Left lobe of liver (tissue), 2 donors: ENCODE measurements at regions not wholly inside any gene's neighbourhood (a gene's known extent, or its start where the extent isn't known, plus 50 kb on each side); places are given as distances from the start of the nearest gene placed in this dataset.
A peak's percentile ranks its signal among the peaks of the same experiment; 100 is the strongest.

ENCODE experiments used
- ATAC-seq: fragments of 200-7000 bp; cut with Tn5 transposase; one replicate; pipeline ENCODE4 v1.9.1; 2020; ENCODE audit warnings: mild to moderate bottlenecking, moderate library complexity
- DNase-seq: peaks from one replicate; pipeline ENCODE4 v3.0.0-alpha.2; 2020; ENCODE audit warnings: low spot score
- donor health status: DM: no; HTN: no; CAD: no; lungs with moderate emphysema.
- donor health status: DM: no; HTN: yes; CAD: no.

DNA sequence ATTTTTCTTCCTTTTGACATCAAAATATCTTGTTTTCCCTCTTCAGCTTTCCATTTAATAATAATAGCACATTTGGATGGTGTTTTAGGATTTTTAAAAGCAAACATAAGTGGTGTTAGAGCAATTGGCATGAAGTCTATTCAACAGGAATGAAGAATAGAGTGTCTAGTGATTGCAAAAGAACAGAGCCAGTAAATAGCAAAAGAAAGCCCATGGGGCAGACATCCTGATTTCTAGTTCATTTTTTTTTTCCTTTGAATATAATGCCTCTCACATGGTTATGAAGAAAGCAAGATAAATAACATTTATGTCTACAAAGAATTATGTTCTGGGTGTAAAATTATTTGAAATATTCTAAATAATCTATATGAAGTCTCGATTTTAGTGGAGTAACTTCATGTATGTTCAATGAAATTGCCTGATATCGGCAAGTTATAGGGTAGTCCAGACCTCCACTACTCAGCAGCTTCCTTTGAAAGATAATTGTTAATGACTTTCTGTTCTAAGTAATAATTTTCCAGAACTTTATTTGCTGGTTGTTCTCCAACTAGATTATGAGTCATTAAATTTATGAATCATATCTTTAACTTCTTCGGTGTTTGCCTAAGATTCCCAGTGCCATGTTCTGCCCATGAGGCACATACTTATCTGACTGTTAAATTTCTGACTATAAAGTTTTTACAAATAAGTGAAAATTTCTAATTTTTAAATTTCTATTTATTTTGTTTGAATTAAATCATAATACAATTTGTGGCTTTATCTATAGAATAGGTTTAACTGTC, 587.9 kb downstream of the TLL1 start:
- ATAC-seq = no peak
- DNase-seq = no peak

DNA sequence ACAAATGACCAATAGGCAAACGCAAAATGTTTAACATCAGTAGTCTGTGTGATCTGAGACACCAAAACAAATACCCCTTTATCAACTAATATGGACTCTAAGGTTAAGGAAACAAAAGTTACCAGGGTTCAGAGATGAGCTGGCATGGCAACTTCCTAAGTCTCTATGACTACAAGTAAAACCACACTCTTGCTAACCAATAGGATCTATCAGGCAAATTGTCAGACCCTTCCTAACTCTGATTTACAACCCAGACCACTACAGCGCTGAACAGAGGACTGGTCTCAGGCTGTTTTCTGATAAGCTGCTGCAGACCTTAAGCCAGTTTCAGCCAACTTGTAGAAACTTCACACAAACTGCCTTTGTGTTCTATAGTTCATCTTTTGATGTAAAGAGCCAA, 608.0 kb downstream of the TLL1 start:
- no peak for ATAC-seq

DNA sequence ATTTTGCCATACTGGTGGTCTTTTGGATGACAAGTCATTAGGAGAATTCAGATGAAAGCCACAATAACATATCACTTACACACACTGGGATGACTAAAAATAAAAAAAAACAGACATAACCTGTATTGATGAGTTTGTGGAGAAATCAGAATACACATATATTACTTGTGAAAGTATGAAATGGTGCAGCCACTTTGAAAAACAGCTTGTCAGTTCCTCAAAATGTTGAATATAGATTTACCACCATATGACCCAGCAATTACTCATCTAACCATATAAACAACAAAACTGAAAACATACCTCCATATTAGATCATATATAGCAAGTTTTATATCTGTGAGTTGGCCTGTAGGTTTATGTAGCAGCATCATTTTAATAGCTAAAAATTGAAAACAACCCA, 608.7 kb downstream of the TLL1 start:
- no peak for ATAC-seq
- DNase-seq = no peak

More for the DNA sequence above, 608.0 kb downstream of the TLL1 start:
- DNase-seq = no peak

DNA sequence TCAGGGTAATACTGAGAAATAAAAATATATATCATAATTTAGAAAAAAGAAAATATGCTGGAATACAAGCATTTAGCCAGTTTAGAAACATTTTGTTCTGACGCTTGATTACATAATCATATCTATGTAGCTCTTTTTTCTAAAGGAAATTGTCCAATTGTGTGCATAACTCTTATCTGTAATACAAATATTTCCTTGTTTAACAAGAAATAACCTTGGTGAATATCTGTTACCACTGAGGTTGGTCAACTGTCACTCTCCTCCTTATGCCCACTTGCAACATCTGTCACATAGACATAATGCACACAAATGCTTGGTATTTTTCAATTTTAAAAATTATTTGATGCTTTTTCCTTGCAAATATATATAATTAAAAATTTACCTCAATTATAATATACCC, 609.7 kb downstream of the TLL1 start:
- ATAC-seq (no peak), DNase-seq (no peak)

DNA sequence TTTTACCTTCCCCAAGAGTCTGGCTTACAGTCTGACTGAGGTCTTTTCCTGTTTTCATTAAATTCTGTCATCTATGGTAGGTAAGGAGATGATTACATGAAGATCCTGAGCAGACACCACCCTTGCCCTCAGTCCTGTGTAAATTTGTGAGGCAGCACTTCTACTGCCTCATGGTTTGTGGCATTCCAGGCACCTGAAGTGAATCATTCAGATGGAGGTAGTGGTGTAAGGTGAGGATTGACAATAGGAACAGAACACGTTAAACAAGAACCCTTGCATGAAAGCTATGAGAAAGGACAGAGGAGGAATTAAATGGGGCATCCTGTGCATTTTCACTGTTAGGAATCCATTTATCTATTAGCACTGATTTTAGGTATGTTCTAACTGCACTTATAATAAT, 618.6 kb downstream of the TLL1 start:
- no peak for ATAC-seq
- DNase-seq = no peak

DNA sequence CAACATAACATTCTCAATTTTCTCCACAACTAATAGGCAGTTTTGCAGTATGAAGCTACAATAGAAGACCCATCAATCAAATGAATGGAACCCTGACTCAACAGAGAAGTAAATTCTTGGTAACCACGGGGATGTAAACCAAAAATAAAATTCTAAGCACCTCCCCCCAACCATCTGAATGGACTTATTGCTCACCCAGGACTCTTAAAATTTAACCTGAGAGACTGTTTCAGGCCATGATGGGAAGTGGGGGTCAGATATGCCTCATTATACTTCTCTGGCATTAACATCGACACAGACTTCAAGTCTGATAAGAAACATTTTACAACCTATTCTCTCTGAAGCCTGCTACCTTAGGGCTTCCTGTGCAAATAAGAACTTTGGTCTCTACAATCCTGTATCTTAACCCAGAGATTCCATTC, 620.9 kb downstream of the TLL1 start:
- ATAC-seq = no peak
- DNase-seq = no peak

DNA sequence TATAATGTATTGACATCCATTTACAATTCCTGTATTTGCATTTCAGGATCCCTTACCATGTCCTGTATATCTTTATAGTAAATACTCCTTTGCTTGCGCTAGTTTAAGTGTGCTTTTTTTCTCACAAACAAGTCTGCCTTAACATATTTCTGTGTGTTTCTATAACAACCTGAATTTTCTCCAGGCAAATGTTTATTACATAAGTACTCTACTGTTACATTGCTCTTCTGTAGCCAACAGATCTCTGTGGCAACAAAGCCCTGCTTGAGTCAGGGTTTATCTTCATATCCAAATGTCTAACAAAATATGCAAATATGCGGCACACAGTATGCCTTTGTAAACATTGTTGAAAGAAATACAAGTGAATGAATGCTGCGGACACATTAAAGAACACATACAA, 625.5 kb downstream of the TLL1 start:
- DNase-seq = no peak
- ATAC-seq = no peak

DNA sequence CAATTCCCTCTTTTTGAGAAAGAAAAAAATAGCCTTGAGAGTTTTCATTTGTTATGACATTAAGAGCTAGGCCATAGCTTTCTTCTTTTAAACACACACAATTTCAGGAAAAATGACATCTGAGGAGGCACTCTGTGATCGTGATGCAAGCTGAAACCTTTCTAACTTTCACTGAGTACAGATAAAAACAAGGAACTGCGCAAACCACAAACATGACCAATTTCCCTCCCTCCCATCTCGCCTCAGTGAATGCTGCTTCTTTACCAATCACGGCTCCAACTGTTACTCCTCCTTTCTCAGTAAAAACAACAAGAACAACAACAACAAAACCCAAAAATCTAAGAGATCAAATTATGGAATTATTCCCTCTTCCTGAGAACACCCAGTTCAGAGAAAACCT, 626.8 kb downstream of the TLL1 start:
- ATAC-seq = no peak
- DNase-seq = no peak

DNA sequence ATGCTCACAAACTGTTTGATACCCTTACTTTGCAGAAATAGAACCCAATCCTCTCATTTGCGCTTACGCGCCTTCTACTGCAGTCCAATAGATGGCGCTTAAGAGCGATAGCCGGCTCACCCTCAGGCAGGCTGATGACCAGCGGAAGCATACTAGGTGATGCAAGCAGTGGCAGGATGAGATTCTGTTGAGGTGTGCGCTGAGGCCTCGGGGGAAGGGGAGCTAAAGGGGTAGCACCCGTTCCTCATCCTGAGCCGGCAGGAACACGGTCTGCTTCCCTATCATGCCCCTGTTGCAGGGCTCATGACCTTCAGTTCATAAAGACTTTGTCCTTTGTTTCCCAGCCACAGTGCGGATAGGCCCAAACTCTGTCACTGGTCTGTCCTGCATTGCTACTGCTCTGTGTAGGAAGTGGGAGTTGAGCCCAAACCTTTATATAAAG, 628.9 kb downstream of the TLL1 start:
- ATAC-seq (peak; percentile 67), DNase-seq (no peak)

DNA sequence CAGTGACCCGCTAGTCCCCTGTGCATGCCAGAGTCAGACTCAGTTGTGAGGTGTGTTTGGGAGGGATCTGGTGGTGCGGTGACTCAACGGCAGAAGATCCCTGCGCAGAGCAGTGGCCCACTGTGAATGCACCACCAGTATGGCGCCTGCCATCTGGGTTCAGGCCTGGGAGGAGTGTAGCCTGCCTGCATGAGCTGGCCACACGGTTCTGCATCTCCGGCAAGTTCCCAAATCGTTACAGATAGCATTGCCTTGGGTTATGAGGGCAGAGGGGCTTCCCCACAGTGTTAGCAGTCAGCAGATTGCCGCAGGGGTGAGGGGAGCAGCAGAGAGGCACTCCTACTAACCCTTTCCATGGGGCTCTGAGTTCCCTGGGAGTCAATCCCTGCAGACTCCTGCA, 629.6 kb downstream of the TLL1 start:
- DNase-seq = no peak
- ATAC-seq = no peak

DNA sequence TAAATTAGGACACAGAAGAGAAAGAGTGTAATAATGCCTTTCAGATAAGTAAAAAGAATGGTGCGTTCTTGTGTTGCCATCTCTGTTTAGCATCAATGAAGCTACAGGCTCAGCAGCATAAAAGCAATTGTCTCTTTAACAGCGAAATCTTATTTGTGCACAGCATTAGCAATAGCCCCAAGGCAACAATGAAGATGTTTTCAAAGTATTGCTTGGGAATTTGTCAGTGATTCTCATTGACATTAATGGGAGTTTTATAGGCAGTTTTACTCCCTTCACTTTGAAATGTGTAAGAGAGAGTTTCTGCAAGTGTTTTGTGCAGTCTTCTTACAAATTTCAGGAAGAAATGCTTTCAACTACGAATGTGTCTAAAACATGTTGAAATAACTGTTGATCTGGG, 633.0 kb downstream of the TLL1 start:
- no peak for ATAC-seq
- DNase-seq = no peak

DNA sequence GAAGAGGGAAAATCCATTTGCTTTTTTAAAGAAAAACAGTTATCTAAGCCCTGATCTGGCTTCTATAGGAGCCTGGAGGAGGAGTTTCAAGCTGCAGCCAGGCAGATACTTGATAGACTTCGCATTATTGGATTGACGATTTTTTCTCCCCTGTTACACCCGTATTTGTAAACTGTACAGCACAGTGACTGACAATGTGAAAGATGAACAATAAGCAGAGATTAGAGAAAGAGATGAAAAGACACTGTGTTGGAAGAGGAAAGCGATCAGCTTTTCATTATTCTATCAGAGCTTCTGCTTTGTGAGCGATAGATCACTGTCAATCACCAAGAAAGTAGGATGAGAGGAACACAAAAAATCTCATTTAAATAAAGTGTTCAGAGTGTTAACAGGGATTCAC, 639.2 kb downstream of the TLL1 start:
- DNase-seq = no peak
- no peak for ATAC-seq

DNA sequence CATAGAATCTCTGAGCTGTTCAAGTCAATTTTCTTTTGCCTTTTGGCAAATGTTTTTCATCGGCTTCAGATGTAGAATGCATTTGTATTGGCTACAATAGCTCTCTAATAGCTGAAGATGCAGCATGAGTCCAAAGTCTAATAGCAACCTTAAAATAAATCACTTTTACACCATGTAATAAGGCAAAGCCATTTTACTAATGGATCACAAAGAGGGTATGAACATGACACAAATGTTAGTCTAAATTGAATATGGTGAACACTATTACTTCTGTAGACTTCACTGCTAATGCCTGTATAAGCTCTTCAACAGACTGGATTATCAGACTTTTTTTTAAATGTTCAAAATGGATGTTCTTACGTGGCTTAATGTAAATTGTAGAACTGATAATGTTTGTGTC, 645.3 kb downstream of the TLL1 start:
- DNase-seq = no peak
- ATAC-seq = no peak

DNA sequence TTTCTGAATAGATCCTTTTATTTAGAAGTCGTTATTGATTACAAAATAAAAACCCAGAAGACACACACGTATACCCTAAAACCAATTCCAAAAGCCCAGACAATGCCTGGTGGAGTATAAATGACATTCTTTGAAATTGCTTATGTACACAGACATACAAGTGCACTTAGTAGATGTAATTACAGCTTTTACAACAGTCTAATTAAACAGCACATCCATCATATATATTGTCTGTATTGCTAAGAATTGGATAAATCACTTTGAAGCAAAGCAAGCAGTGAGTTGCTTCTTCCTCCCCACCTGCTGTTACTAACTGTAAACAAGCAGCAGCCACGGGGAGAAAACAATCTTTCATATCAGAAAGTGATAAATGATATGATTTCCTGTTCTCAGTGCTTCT, 645.7 kb downstream of the TLL1 start:
- DNase-seq = no peak
- ATAC-seq = no peak

DNA sequence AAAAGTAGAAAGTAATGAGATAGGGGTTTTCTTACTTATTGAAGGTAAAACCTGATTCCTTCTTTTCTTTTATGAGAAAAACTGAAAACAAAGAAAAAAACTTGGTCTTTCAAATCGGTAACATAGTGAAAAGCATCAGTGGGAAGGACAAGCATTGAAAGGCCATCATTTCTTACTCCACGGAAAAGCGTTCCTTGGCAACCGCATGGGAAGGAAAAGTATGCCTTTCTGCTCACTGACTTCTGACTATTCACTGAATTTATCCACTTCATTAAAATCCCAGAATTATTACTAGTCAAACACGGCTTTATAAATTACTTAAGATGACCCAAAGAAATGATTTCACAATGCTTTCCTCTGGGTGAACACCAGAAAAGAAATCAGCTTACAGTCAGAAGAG, 646.7 kb downstream of the TLL1 start:
- ATAC-seq (no peak), DNase-seq (no peak)

DNA sequence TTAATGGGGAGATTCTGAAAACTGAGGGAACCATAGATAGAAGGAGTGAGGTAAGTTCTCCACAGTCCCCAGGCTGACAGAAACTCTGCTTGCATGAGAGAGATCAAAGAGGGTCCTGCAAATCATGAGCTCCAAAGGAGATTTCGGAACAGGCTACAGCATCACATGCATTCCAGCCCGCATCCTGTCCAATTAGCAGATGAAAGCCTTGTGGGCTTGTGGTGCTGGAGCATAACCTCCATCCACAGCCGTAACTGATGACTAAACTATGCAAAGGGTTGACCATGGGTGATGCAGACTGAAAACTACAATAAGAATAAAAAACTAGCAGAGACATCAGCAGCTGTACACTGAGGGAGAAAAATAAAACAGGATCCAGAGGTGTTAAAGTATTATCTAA, 654.5 kb downstream of the TLL1 start:
- ATAC-seq = no peak
- DNase-seq = no peak

DNA sequence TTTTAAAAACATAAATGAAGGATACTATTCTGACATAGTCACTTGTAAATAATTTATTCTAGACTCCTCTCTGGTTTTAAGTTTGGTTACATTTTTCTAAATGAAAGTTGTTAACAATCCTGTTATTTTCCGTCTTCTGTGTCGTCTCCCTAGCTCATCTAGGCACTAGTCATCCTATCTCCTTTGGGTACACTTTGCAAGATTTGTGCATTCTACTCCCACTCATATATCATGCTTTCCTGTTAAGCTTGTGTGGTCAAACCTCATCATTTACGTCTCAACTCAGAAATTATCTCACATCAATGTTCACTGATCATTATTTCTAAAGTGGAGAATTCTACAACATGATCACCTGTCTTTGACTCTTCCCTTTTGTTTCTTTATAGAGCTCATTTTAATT, 658.7 kb downstream of the TLL1 start:
- DNase-seq (no peak), ATAC-seq (no peak)

DNA sequence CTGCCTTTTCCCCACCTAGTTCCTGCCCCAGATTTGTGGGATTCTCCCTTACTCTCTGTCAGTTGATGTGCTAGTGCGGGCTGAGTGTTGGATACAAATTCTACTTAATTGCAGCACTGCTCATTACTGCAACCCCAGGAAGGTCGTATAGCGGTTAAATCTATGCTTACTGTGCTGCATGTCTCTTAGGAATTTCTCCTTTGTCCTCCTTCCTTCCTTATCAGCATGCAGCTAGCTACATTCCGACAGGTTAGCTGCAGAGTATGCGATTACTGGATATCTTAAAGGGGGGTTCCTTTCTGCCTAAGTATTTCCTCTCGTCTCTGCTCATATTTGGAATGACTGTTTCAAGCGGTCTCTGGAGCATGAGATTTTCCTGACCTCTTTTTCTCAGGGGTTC, 662.8 kb downstream of the TLL1 start:
- ATAC-seq = no peak
- no peak for DNase-seq

DNA sequence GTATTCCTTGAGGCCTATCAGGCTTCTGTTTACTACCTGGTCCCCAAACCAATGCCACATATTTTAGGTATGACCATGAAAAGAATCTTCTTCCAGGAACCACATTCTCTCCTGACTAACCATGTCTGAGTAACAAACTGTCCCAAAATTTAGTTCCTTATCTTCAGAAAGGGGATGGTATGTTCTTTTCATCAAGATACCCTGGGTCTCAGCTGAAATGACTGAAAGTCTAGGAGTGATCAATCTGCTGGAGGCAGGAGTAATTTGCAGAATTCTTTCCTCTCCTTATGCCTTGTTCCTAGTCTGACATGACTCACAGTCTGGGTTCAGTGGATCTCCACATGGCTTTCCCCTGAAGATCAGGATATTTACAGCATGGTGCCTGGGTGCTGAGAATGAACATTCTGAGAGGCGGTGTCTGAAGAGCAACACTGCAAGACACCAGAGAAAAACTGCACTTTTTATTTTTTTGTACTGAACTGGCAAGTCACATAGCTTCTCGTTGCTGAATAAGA, 665.5 kb downstream of the TLL1 start:
- ATAC-seq = no peak
- no peak for DNase-seq

DNA sequence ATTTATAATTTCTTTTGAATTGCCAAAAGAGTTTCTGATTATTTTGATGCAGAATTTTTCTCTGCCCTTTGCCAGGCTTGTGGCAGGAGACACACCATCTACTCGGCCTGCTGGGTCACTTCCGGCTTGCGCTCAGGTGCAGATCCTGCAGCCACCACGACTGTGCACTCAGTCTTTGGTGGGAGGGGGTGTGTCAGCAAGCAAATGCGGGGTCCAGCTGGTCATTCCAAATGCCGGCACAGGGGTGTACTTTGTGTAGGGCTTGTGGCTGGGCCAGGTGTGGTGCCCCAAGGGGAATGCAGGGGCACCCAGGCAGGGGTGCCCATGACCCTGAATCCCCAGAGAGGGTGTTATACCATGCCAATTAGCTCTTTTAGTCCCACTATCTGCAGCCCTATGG, 673.0 kb downstream of the TLL1 start:
- no peak for DNase-seq
- ATAC-seq = no peak

DNA sequence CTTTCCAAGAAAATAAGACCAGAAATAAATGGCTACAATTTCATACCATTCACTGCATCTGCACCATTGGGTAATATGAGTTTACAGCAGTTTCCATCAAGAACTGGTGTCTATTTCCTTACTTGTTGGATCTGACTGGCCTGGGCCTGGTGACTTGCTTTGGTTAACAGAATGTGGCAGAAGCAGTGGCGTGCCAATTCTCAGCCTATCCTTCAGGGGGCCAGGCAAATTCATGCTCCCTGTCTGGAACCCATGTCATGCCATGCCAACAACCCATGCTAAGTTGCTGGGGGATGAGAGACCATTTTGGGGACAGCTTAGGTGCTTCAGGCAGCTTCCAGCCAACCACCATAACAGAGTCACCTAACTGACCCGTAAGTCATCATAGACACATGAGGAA, 656.7 kb downstream of the SPOCK3 start:
- ATAC-seq = no peak

DNA sequence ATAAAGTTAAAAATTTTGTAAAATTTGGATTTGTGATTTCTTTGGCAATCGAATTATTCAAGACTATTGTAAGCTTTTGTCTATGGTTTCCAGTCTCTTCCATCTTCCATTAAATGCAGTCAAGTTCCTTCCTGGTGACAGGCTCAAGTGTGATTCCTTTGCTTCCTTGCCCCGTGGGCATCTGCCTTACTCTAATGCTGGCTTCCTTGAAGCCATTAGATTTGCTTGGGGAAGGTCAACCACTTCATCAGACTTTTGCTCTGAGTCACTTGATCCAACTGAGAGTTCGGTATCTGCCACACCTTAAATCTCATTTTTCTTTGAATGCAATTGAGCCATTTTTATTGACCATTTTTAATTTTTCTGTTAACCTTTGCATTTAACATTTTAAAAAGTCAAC, 648.8 kb downstream of the SPOCK3 start:
- DNase-seq (no peak), ATAC-seq (no peak)

More for the DNA sequence above, 656.7 kb downstream of the SPOCK3 start:
- DNase-seq = no peak

DNA sequence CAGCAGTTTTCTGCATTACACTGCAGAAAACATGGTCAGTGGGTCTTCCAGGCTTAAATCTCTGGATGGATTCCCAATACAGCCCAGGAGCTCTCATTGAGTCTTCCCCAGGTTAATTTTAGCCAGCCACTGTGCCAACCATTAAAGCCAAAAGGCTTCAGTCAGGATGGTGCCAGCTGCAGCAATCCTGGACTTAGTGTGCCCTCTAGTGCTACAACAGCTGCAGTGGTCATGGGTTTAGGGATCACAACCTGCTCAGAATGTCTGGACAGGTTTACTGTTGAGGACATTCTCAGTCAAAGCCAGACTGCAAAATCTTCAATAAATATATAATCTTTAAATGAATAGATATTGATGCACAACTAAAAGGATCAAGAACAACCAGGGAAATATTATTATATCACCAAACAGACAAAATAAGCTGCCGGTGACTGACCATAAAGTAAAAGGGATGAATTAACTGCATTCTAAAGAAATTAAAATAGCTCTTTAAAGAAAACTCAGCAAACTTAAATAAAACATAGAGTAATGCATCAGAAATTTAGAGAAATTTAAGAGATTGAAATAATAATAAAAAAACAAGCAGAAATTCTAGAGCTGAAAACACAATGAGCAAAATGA, 639.9 kb downstream of the SPOCK3 start:
- DNase-seq = no peak
- peak; percentile 94 for ATAC-seq
